Caco-2 (cell line): ENCODE measurements at regions not wholly inside any gene's neighbourhood (a gene's known extent, or its start where the extent isn't known, plus 50 kb on each side); places are given as distances from the start of the nearest gene placed in this dataset.

ENCODE experiments used
- BruUV-seq: library from RNA; stranded (reverse); fragments of 400-500 nt; replicated peaks from 2 replicates; lab custom pipeline; 2021; lab: Mats Ljungman, UMichigan
- CTCF ChIA-PET: fragments of 300-600 bp; sonication (Branson Sonifier 250); formaldehyde crosslinking; loops from one replicate; lab custom pipeline; 2022; ENCODE audit warnings: antibody characterized with exemption; lab: Charles Lee
- POLR2A ChIA-PET: fragments of 300-600 bp; sonication (Branson Sonifier 250); formaldehyde crosslinking; loops from one replicate; lab custom pipeline; 2022; ENCODE audit warnings: antibody characterized with exemption; lab: Charles Lee
- DNase-seq, 2 experiments: peaks; one replicate each; pipeline versions ENCODE4 v3.0.0 to v3.0.0-alpha.2; 2020 to 2022
- H3K27me3 ChIP-seq: replicated peaks from 2 replicates; pipeline ENCODE4 v1.6.0; 2011; ENCODE audit warnings: low read length; ENCODE audit not compliant: control insufficient read depth, insufficient read depth
- H3K36me3 ChIP-seq: 2 replicates; pipeline ENCODE4 v1.5.1; 2011; ENCODE audit warnings: low read length; ENCODE audit not compliant: control insufficient read depth, insufficient read depth
- H3K4me1 ChIP-seq: fragments of 250-450 bp; sonication (Bioruptor Pico); 2 replicates; pipeline ENCODE4 v1.5.1; 2020; ENCODE audit warnings: mild to moderate bottlenecking
- H3K4me3 ChIP-seq: 2 replicates; pipeline ENCODE4 v1.5.1; 2011; ENCODE audit warnings: low read depth, mild to moderate bottlenecking, control low read depth, low read length
- H3K9me3 ChIP-seq: fragments of 250-450 bp; sonication (Bioruptor Pico); 2 replicates; pipeline ENCODE4 v1.5.1; 2020; ENCODE audit warnings: mild to moderate bottlenecking, moderate library complexity
- H3K27ac Mint-ChIP-seq: one replicate; pipeline ENCODE4 v1.8.0; 2022; ENCODE audit warnings: mixed read lengths; ENCODE audit not compliant: unreplicated experiment
- H3K27me3 Mint-ChIP-seq: one replicate; pipeline ENCODE4 v1.8.0; 2022; ENCODE audit warnings: mixed read lengths; ENCODE audit not compliant: insufficient read depth, unreplicated experiment
- H3K36me3 Mint-ChIP-seq: one replicate; pipeline ENCODE4 v1.8.0; 2022; ENCODE audit warnings: mild to moderate bottlenecking, mixed read lengths; ENCODE audit not compliant: insufficient read depth, unreplicated experiment
- H3K4me1 Mint-ChIP-seq: one replicate; pipeline ENCODE4 v1.8.0; 2022; ENCODE audit warnings: low read depth, mixed read lengths; ENCODE audit not compliant: unreplicated experiment
- H3K4me3 Mint-ChIP-seq: one replicate; pipeline ENCODE4 v1.8.0; 2022; ENCODE audit warnings: mild to moderate bottlenecking, moderate library complexity, mixed read lengths; ENCODE audit not compliant: unreplicated experiment
- H3K9me3 Mint-ChIP-seq: one replicate; pipeline ENCODE4 v1.8.0; 2022; ENCODE audit warnings: mixed read lengths; ENCODE audit not compliant: unreplicated experiment
- CTCF ChIP-seq, 2 experiments: fragments of 200-600 bp in 1 of 2; IDR thresholded peaks; 1 replicate in 1 of 2; 2 replicates in 1 of 2; pipeline versions ENCODE4 v1.5.1 to v1.8.0; 2011 to 2022; ENCODE audit warnings: antibody characterized with exemption in 1 of 2, control low read depth in 1 of 2, inconsistent platforms in 1 of 2, low read depth in 1 of 2, low read length in 1 of 2, mild to moderate bottlenecking in 1 of 2, moderate library complexity in 1 of 2; ENCODE audit not compliant: insufficient read depth in 1 of 2, severe bottlenecking in 1 of 2, unreplicated experiment in 1 of 2
- intact Hi-C: fragments of 100-400 bp; cut with micrococcal nuclease; formaldehyde crosslinking; loops from one replicate; pipeline ENCODE4 v1.10.0; 2022; ENCODE audit not compliant: unreplicated experiment

- Histone ChIP-seq H3K4me3 (no peak overlapping the region), H3K9me3 (no peaks in the 10 kb centered on the region), H3K36me3 (no peaks in the 10 kb centered on the region), H3K4me1 (no peaks in the 10 kb centered on the region), H3K27me3 (no peaks in the 10 kb centered on the region)
- intact Hi-C loops = no loop called here
- H3K4me3 Mint-ChIP-seq = no peak overlapping the region
- ChIA-PET POLR2A (no interaction called here), CTCF (no interaction called here)
- no peak overlapping the region for H3K27ac Mint-ChIP-seq
- H3K27me3 Mint-ChIP-seq = no peaks in the 10 kb centered on the region
- no peaks in the 10 kb centered on the region for H3K9me3 Mint-ChIP-seq
- no peaks in the 10 kb centered on the region for H3K36me3 Mint-ChIP-seq
- BruUV-seq = no TSS peak
- DNase-seq = no peak
- no peak for TF ChIP-seq CTCF (IDR thresholded peaks at IDR 0.05; ENCODE audit: insufficient read depth in 1 of 2, low read depth in 1 of 2, low read length in 1 of 2, severe bottlenecking in 1 of 2, unreplicated experiment in 1 of 2)
- no peaks in the 10 kb centered on the region for H3K4me1 Mint-ChIP-seq
These were observed 93.6 kb upstream of the BARHL2 start for GRCh38 chr1:90810681-90811080.

GRCh38 chr1:90809996-90810395 lies 92.9 kb upstream of the BARHL2 start:
- no peak for TF ChIP-seq CTCF (IDR thresholded peaks at IDR 0.05; ENCODE audit: insufficient read depth in 1 of 2, low read depth in 1 of 2, low read length in 1 of 2, severe bottlenecking in 1 of 2, unreplicated experiment in 1 of 2)
- Mint-ChIP-seq H3K4me3 (no peak overlapping the region), H3K9me3 (no peaks in the 10 kb centered on the region), H3K27ac (no peak overlapping the region), H3K4me1 (no peaks in the 10 kb centered on the region), H3K27me3 (peaks cover 2% of the 10 kb centered on the region), H3K36me3 (no peaks in the 10 kb centered on the region)
- no peak for DNase-seq
- BruUV-seq = no TSS peak
- Histone ChIP-seq H3K36me3 (no peaks in the 10 kb centered on the region), H3K4me1 (no peaks in the 10 kb centered on the region), H3K27me3 (no peaks in the 10 kb centered on the region), H3K9me3 (no peaks in the 10 kb centered on the region), H3K4me3 (no peak overlapping the region)
- CTCF ChIA-PET = no interaction called here
- intact Hi-C loops = no loop called here
- POLR2A ChIA-PET = no interaction called here

DNA sequence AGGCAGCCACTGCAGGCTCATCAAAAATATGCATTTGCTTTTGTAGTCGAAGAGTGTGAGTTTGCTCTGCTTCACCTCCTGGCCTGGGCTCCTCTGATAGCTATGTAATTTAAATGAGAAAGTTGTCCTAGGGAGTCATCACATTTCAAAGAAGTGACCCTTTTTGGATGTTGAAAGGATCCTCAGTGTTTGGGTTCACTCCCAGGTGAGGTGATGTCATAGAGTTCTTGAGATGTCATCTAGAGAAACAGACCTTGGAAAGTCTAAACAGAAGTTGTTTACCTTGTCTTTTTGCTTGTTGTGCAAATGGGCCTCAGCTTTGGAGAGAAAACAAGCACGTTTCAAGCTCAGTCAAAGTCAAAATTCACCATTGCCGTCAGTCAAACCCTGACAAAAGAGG lies 92.0 kb upstream of the BARHL2 start:
- Histone ChIP-seq H3K4me3 (no peak overlapping the region), H3K27me3 (no peaks in the 10 kb centered on the region), H3K36me3 (no peaks in the 10 kb centered on the region), H3K4me1 (no peaks in the 10 kb centered on the region), H3K9me3 (no peaks in the 10 kb centered on the region)
- H3K36me3 Mint-ChIP-seq = no peaks in the 10 kb centered on the region
- no TSS peak for BruUV-seq
- no peak overlapping the region for H3K4me3 Mint-ChIP-seq
- no peak for TF ChIP-seq CTCF (IDR thresholded peaks at IDR 0.05; ENCODE audit: insufficient read depth in 1 of 2, low read depth in 1 of 2, low read length in 1 of 2, severe bottlenecking in 1 of 2, unreplicated experiment in 1 of 2)
- H3K4me1 Mint-ChIP-seq = no peaks in the 10 kb centered on the region
- intact Hi-C loops = no loop called here
- ChIA-PET POLR2A (no interaction called here), CTCF (no interaction called here)
- no peak overlapping the region for H3K27ac Mint-ChIP-seq
- peaks cover 2% of the 10 kb centered on the region for H3K27me3 Mint-ChIP-seq
- H3K9me3 Mint-ChIP-seq = no peaks in the 10 kb centered on the region
- DNase-seq = no peak
